ENCODE measurements at regions not wholly inside any gene's neighbourhood (a gene's known extent, or its start where the extent isn't known, plus 50 kb on each side); places are given as distances from the start of the nearest gene placed in this dataset.
"Not testable (repeated sequence)": the region's sequence is repeated elsewhere in the genome, so short reads cannot be mapped to it uniquely, and the experiment has no call there.

GRCh38 chr11:7874056-7874455, 57.0 kb downstream of the OR10A6 start:
- TF ChIP-seq CTCF (IDR thresholded peaks at IDR 0.05; ENCODE audit: low read depth, low read length, missing control alignments): no peak
- no peak overlapping the region for H3K4me3 ChIP-seq (ENCODE audit: low read depth, low read length)
- DNase-seq (ENCODE audit: low read depth): no peak

- TF ChIP-seq CTCF (IDR thresholded peaks at IDR 0.05; ENCODE audit: low read depth, low read length, missing control alignments): no peak
- DNase-seq (ENCODE audit: low read depth): no peak
- no peak overlapping the region for H3K4me3 ChIP-seq (ENCODE audit: low read depth, low read length)
These were observed 58.2 kb downstream of the OR10A6 start for GRCh38 chr11:7872890-7873289.

- no peak overlapping the region for H3K4me3 ChIP-seq (ENCODE audit: low read depth, low read length)
- no peak for DNase-seq (ENCODE audit: low read depth)
- TF ChIP-seq CTCF (IDR thresholded peaks at IDR 0.05; ENCODE audit: low read depth, low read length, missing control alignments): no peak
These were observed 60.0 kb downstream of the OR10A6 start for GRCh38 chr11:7871056-7871455.

- DNase-seq (ENCODE audit: low read depth): no peak
- H3K4me3 ChIP-seq (ENCODE audit: low read depth, low read length): no peak overlapping the region
- TF ChIP-seq CTCF (IDR thresholded peaks at IDR 0.05; ENCODE audit: low read depth, low read length, missing control alignments): no peak
These were observed 61.6 kb downstream of the OR10A6 start for GRCh38 chr11:7869467-7869866.

GRCh38 chr11:7861292-7861691, 64.5 kb upstream of the OR5P2 start:
- not testable (repeated sequence) for H3K4me3 ChIP-seq (ENCODE audit: low read depth, low read length); DNase-seq (ENCODE audit: low read depth)

- DNase-seq (ENCODE audit: low read depth); H3K4me3 ChIP-seq (ENCODE audit: low read depth, low read length): not testable (repeated sequence)
These were observed 64.1 kb upstream of the OR5P2 start for GRCh38 chr11:7860844-7861243.

- no peak for DNase-seq (ENCODE audit: low read depth)
- H3K4me3 ChIP-seq (ENCODE audit: low read depth, low read length): no peak overlapping the region
- TF ChIP-seq CTCF (IDR thresholded peaks at IDR 0.05; ENCODE audit: low read depth, low read length, missing control alignments): no peak
These were observed 61.3 kb upstream of the OR5P2 start for GRCh38 chr11:7858006-7858405.

GRCh38 chr11:7851391-7851790, 54.6 kb upstream of the OR5P2 start:
- no peak for DNase-seq (ENCODE audit: low read depth)
- peak; percentile 11 for TF ChIP-seq CTCF (IDR thresholded peaks at IDR 0.05; ENCODE audit: low read depth, low read length, missing control alignments)
- no peak overlapping the region for H3K4me3 ChIP-seq (ENCODE audit: low read depth, low read length)

Data from GM12864 (cell line).